ENCODE measurements at regions not wholly inside any gene's neighbourhood (a gene's known extent, or its start where the extent isn't known, plus 50 kb on each side); places are given as distances from the start of the nearest gene placed in this dataset.

- no peak for TF ChIP-seq CTCF (conservative IDR thresholded peaks at IDR 0.05 in 1 of 2, IDR thresholded peaks at IDR 0.05 in 1 of 2; ENCODE audit: extremely low read depth in 1 of 2, insufficient read depth in 1 of 2, low read depth in 1 of 2, low read length in 2 of 2)
- TF ChIP-seq EZH2 (IDR thresholded peaks at IDR 0.05; ENCODE audit: borderline replicate concordance, low read length), result no peak
Measured at GRCh38 chr3:43894176-43895049, 203.7 kb downstream of the ABHD5 start.

All from mammary epithelial cell (primary cell).